Vagina (tissue), 2 donors: ENCODE measurements at regions not wholly inside any gene's neighbourhood (a gene's known extent, or its start where the extent isn't known, plus 50 kb on each side); places are given as distances from the start of the nearest gene placed in this dataset.

ENCODE experiments used
- POLR2A ChIP-seq, 2 donors: fragments of 450-650 bp; IDR thresholded peaks; one replicate each; pipeline ENCODE4 v1.6.1; 2017; ENCODE audit warnings: antibody characterized with exemption in 2 of 2, mild to moderate bottlenecking in 2 of 2, moderate library complexity in 2 of 2
- TF ChIP-seq, protein P1 (sequence below), 3 experiments: fragments of 450-650 bp in 2 of 3; fragments of 200-600 bp in 1 of 3; sonication (generic) in 1 of 3; IDR thresholded peaks; one replicate each; pipeline ENCODE4 v1.5.1; 2017 to 2019; ENCODE audit warnings: antibody characterized with exemption in 3 of 3, mild to moderate bottlenecking in 2 of 3, moderate library complexity in 2 of 3

DNA sequence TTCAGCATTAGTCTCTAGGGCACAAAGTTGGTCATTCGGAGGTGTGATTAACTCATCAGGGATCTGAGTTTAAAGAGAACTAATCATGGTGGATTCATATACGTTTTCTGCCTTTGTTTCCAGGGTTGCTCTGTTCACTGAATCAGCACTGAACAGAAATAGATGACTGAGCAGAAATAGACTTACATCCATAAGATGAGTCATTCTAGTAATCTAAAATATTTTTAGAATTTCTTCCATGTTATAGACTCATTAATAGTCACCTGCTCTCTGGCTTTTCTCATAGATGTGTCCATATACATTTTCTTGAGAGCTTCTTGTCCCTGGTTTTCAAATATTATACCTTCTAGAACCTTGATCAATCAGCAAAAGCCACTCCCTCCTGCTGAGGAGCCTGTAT, 837.6 kb upstream of the DPPA4 start:
- TF ChIP-seq, protein P1, sequence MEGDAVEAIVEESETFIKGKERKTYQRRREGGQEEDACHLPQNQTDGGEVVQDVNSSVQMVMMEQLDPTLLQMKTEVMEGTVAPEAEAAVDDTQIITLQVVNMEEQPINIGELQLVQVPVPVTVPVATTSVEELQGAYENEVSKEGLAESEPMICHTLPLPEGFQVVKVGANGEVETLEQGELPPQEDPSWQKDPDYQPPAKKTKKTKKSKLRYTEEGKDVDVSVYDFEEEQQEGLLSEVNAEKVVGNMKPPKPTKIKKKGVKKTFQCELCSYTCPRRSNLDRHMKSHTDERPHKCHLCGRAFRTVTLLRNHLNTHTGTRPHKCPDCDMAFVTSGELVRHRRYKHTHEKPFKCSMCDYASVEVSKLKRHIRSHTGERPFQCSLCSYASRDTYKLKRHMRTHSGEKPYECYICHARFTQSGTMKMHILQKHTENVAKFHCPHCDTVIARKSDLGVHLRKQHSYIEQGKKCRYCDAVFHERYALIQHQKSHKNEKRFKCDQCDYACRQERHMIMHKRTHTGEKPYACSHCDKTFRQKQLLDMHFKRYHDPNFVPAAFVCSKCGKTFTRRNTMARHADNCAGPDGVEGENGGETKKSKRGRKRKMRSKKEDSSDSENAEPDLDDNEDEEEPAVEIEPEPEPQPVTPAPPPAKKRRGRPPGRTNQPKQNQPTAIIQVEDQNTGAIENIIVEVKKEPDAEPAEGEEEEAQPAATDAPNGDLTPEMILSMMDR (IDR thresholded peaks at IDR 0.05) = no peak
- no peak for TF ChIP-seq POLR2A (IDR thresholded peaks at IDR 0.05)
